Stimulated activated CD4-positive, alpha-beta T cell treated with anti-CD3 and anti-CD28 coated beads, Interleukin-2, amount 100 ng/mL, for 48 hours (primary cell): ENCODE measurements at regions not wholly inside any gene's neighbourhood (a gene's known extent, or its start where the extent isn't known, plus 50 kb on each side); places are given as distances from the start of the nearest gene placed in this dataset.

Source experiments
- DNase-seq, 2 donors: peaks; one replicate each; pipeline ENCODE4 v3.0.0-alpha.2; 2020

- no peak for DNase-seq
Measured at GRCh38 chr5:147169901-147170300, 64.9 kb upstream of the STK32A start.

GRCh38 chr5:147170603-147171002 lies 64.2 kb upstream of the STK32A start:
- no peak for DNase-seq

- no peak for DNase-seq
Measured at GRCh38 chr5:147174671-147175265, 60.1 kb upstream of the STK32A start.

- DNase-seq, result no peak
Measured at GRCh38 chr5:147175516-147176097, 59.2 kb upstream of the STK32A start.

GRCh38 chr5:147176422-147176821 lies 58.4 kb upstream of the STK32A start:
- no peak for DNase-seq

GRCh38 chr5:147177125-147177840 lies 57.5 kb upstream of the STK32A start:
- DNase-seq, result no peak

- no peak for DNase-seq
Measured at GRCh38 chr5:147179562-147180147, 55.2 kb upstream of the STK32A start.

- no peak for DNase-seq
Measured at GRCh38 chr5:147180751-147181150, 54.1 kb upstream of the STK32A start.
